Medulla oblongata (tissue), 1 donor: ENCODE measurements at regions not wholly inside any gene's neighbourhood (a gene's known extent, or its start where the extent isn't known, plus 50 kb on each side); places are given as distances from the start of the nearest gene placed in this dataset.
"Not testable (repeated sequence)": the region's sequence is repeated elsewhere in the genome, so short reads cannot be mapped to it uniquely, and the experiment has no call there.

Experiments
- DNase-seq: peaks from one replicate; pipeline ENCODE4 v3.0.0-alpha.2; 2015; ENCODE audit errors: extremely low spot score

- no peak for DNase-seq
Measured at GRCh38 chr10:32217216-32217615, 129.7 kb downstream of the EPC1 start.

- not testable (repeated sequence) for DNase-seq
Measured at GRCh38 chr10:32213838-32214237, 133.1 kb downstream of the EPC1 start.

- no peak for DNase-seq
Measured at GRCh38 chr10:32211046-32211363, 136.0 kb downstream of the EPC1 start.

- DNase-seq, result peak; percentile 43
Measured at GRCh38 chr10:32210306-32211045, 136.5 kb downstream of the EPC1 start.

- not testable (repeated sequence) for DNase-seq
Measured at GRCh38 chr10:32208005-32208404, 139.0 kb downstream of the EPC1 start.

- DNase-seq, result peak; percentile 17
Measured at GRCh38 chr10:32207544-32207943, 139.4 kb downstream of the EPC1 start.

GRCh38 chr10:32205670-32206069, 141.3 kb downstream of the EPC1 start:
- DNase-seq, result no peak

GRCh38 chr10:32204606-32205005, 142.4 kb downstream of the EPC1 start:
- DNase-seq, result no peak

- DNase-seq, result peak; percentile 42
Measured at GRCh38 chr10:32199714-32200394, 143.6 kb upstream of the KIF5B start.

GRCh38 chr10:32197423-32197822, 141.2 kb upstream of the KIF5B start:
- DNase-seq, result no peak

GRCh38 chr10:32190890-32191491, 134.8 kb upstream of the KIF5B start:
- peak; percentile 82 for DNase-seq

- peak; percentile 15 for DNase-seq
Measured at GRCh38 chr10:32189400-32190084, 133.3 kb upstream of the KIF5B start.

- not testable (repeated sequence) for DNase-seq
Measured at GRCh38 chr10:32188601-32189000, 132.4 kb upstream of the KIF5B start.

GRCh38 chr10:32187686-32188085, 131.5 kb upstream of the KIF5B start:
- DNase-seq, result no peak

GRCh38 chr10:32183652-32184051, 127.4 kb upstream of the KIF5B start:
- DNase-seq, result not testable (repeated sequence)

- no peak for DNase-seq
Measured at GRCh38 chr10:32182476-32182875, 126.3 kb upstream of the KIF5B start.

GRCh38 chr10:32180390-32181280, 124.4 kb upstream of the KIF5B start:
- DNase-seq, result no peak

- no peak for DNase-seq
Measured at GRCh38 chr10:32179836-32180235, 123.6 kb upstream of the KIF5B start.

GRCh38 chr10:32177594-32177993, 121.4 kb upstream of the KIF5B start:
- not testable (repeated sequence) for DNase-seq

- DNase-seq, result no peak
Measured at GRCh38 chr10:32175629-32176028, 119.4 kb upstream of the KIF5B start.

GRCh38 chr10:32174349-32174893, 118.2 kb upstream of the KIF5B start:
- DNase-seq, result no peak
